ENCODE measurements at regions not wholly inside any gene's neighbourhood (a gene's known extent, or its start where the extent isn't known, plus 50 kb on each side); places are given as distances from the start of the nearest gene placed in this dataset.

DNA sequence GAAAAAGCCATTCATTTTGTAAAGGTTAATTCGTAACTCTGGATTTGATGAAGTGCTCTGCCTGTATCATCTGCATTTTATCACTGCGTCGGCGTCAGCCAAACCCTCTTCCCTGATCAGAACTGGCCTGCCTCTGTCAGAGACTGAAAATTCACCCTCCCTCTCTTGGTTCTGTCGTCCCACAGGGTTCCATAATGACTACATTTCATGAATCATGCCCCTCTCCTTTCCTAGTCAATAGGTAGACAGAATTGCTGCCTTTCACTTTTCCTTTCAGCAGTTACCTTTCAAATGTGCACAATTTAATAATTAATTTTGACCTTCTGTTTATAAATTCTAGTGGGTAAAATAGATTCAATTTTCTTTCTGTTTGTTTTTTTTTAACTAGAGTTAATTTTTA, 423.4 kb downstream of the RFC3 start:
- DNase-seq (ENCODE audit: low read depth in 2 of 2) = no peak

DNA sequence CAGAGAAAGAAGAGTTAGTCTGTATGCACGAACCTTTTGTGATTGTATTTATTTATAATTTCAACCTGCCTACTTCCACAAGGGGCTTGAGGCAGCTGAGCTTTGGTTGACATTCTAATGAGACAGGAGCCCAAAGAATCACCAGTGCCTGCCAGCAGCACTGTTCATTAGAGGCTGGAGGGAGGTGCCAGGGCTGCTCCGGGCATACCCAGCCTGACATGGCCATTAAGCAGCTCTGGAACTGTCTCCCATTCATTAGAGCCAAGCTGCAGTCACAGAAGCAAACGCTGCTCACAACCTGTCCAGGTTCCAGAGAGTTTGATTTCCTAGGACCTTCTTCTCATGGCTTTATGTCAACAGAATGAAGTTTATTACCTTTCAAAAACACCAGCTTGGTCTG, 425.5 kb downstream of the RFC3 start:
- no peak for DNase-seq (ENCODE audit: low read depth in 2 of 2)

DNA sequence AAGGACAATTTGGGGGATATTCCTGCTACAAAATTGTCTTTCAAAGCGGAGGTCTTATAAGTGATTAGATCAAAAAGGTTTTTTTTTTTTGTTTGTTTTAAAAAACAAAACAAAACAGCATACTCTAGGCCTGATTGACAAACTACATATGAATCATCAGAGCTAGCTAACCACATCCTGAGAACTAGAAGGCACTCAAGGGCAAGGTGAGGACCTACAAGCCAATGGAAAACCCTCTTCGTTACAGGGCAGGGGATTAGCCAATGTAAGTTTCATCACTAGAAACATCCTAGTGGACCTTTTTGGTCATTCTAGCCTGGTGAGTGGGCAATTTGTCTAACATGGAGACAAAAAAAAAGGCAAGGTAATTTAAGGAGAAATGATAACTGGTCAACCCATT, 428.6 kb downstream of the RFC3 start:
- DNase-seq (ENCODE audit: low read depth in 2 of 2) = no peak

DNA sequence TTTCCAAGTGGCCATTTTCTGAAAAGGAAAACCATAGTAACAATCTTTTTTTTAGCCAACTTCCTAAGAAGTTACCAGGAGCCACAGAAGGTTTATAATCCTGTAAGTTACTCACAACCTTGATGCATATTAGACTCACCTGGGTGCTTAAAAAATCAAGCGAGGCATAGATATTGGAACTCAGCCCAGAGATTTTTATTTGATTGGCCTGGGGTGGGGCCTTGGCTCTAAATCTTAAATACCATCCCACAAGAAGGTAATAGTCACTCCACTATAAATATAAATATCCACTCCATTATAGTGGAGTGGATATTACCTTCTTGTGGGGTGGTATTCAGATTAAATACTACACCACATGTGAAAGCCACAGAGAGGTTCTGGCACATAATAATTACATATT, 429.6 kb downstream of the RFC3 start:
- DNase-seq (ENCODE audit: low read depth in 2 of 2) = no peak

DNA sequence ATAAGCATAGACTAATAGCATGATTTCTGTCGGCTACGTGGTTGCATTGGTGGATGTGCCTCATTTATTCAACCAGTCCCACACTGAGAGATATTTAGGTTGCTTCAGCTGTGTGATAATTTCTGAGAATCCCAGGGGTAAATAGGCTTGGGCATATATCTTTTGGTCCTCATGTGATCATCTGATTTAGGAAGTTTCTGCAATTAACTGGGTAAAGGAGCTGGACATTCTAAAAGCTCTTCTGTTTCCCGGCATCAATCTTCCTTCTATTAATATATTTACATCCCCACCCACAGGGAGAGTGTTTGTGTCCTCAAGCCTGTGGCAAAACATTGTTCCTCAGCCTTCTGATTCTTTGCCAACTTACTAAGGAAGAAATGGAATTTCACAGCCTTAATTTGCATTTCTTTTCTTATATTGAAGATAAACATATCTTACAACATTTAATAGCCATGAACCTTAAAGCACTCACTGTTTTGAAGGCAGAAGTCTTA, 431.6 kb downstream of the RFC3 start:
- DNase-seq (ENCODE audit: low read depth in 2 of 2) = no peak

DNA sequence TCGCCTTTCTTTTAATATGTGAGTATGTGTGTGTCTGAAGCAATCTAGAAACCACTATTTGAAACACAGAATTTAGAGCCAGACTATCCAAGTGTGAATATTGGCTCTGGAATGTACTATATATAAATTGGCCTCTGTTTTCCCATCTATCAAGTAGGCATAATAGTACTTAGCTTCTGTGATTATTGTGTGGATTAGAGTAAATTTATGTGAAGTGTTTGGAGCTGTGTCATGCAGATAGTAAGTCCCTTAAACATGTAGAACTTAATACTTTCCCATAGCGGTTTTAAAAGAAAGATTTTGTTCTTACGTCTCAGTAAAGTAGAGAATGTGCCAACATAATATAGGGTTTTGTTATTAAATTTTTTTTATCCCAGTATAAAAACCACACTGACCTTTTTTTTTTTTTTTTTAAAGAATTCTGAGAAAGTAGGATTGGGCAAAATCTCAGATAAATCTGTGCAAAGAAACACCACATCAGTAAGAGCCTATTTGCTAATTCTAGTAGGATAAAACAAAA, 432.3 kb downstream of the RFC3 start:
- DNase-seq (ENCODE audit: low read depth in 2 of 2) = no peak

DNA sequence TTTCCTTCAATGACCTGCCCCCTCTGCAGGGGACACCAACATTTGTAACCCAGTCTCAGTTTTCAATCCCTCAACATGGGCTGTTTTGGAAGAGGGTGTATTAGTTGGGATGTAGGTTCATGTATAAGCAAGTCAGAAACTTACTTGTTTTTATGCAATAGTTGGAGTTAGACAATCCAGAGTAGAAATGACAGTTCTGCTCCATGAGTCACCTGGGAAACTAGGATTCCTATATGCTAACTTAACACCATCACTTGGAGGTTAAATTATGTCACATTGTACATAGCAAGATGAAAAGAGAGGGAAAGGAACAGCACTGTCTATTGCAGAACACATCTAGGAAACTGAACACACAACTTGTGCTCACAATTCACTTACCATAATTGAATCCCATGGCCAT, 436.4 kb downstream of the RFC3 start:
- DNase-seq (ENCODE audit: low read depth in 2 of 2) = no peak

DNA sequence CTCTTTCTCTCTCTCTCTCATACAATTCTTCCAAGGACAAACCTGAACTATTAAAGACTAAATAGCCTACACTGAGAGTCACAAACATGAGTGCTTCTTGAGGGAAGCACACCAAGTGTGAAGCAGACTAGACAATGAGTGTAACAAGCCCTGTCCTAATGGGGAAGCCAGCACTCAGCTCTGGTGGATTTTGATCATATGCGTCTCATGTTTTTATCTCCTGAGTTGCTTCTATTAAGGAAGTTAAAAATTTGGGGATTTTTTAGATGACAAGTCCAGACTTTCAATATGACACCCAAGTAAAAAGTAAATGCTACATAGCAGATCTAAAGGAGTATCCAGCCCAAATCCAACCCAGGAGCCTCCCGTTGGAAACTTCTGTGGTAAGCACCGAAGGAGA, 437.8 kb downstream of the RFC3 start:
- DNase-seq (ENCODE audit: low read depth in 2 of 2) = no peak

DNA sequence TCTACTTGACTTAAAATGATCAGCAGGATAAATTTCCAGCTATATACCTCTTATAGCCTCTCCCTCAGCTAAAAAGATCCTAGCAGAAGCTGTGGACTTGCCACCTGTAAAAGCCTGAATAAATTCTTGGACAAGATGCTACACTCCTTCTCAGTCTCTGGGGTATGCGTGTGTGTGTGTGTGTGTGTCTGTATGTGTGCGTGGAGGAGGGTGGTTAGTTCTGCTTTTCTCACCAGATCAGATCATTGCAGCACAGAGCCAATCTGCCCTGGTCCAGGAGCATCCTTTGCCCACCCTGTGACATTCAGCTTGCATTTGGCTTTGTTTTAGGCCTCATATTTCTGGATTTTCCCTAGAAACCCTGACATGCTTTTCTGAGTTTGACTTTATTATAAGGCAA, 438.3 kb downstream of the RFC3 start:
- DNase-seq (ENCODE audit: low read depth in 2 of 2) = no peak

DNA sequence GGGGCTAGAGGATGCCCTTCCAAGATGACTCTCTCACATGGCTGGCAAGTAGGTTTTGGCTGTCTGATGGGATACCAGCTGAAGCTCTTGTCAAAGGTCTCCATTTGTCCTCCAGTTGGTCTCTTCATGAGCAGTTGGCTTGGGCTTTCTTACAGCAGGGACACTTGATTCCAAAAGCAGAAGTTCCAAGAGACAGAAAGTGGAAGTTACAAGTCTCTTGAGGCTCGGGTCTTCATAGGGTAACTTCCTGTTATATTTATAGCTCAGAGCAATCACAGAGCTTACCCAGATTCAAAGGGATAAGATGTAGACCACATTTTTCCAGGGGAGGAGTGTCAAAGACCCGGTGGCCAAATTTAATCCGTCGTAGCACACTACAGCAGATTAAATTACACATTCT, 440.0 kb downstream of the RFC3 start:
- DNase-seq (ENCODE audit: low read depth in 2 of 2) = no peak

DNA sequence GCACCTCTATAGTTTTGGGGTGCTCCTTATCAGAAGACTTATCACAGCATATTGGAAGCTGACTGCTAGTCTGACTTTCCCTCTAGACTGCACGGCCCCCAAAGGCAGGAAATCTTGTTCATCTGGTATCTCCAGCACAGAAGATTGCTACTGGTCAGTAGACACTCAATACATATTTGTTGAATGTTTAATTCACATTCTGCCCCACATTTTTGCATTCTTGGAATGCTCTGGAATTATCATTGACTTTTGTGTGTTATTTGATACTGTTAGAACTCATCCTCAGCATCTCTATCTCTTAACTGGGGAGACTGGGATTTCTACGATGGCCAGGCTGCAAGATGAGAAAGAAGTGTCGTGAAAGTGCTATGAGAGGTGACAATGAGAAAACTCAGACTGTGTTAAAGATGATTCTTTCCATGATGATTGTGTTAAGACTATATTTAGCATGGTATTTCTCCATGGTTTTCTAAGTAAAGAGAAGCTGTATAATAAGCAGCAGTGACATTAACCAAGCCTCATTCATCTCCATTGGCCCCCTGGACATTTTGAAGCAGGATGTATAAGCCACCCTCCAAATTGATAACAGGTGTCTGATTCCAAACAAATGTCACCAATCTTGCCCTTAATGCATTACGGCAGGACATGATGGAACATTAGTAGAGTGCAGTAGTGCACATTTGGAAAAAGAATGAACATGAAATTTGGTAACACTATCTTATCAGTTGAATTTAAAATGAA, 440.9 kb downstream of the RFC3 start:
- no peak for DNase-seq (ENCODE audit: low read depth in 2 of 2)

DNA sequence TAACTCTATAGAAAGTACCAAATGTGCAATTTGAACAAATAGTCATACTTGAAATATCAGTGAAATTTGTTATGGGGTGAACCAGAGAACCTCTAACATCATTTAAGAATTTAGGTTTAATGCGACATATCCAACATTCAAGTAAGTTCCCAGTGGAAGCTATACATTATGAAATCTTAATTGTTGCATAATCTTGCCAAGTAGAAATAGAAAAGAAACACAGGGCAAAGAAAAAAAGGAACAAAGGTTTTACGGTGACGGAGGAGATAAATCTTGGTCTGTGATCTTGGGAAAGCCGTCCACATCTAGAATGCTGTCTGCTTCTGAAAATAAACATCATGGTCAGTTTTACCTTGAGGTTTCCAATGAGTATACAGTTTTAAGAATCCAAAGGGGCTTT, 445.7 kb downstream of the RFC3 start:
- DNase-seq (ENCODE audit: low read depth in 2 of 2) = no peak

DNA sequence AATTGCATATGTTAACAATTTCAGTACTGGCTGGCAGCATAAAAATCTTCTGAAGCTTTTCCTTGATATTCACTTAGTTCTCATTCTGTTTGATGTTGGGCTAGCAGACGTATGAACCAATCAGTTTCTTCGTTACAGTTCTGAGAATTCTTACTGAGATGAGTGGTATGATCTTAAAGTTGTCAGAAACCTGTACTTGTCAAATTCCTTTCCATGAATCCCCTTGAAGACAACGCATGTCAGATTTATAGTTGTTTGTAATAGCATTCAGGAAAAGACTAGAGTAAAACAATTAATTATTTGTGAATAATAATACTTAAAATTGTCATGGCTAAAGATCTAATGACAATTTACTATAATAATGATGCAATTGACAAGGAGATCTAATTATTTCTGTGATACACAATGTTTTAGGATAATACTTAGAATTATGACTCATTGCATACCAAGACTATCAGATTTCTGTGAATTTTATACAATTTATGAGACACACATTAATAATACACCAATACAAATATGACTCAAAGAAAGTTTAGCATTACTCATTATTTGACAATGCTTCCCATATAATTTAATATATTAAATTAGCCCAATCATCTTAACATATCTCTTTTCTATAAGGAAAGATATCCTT, 447.2 kb downstream of the RFC3 start:
- DNase-seq (ENCODE audit: low read depth in 2 of 2) = no peak

DNA sequence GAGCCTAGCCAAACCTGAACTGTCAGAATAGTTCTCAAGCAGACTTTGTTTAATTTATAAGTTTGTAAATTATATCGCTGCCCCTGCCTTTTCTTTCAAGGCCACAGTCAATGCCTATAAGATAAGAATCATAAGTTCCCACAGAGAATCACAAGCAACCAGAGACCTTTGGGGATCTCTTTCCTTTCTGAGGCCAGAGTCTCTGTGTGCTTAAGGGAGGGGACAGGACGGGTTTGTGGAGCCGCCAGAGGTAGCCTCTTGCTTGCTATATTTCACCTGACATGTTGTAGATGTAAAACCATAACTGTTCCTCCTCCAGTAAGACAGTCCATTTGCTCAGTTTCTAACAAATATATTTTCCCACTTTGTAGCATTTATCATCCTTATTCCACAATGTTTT, 458.8 kb downstream of the RFC3 start:
- no peak for DNase-seq (ENCODE audit: low read depth in 2 of 2)

DNA sequence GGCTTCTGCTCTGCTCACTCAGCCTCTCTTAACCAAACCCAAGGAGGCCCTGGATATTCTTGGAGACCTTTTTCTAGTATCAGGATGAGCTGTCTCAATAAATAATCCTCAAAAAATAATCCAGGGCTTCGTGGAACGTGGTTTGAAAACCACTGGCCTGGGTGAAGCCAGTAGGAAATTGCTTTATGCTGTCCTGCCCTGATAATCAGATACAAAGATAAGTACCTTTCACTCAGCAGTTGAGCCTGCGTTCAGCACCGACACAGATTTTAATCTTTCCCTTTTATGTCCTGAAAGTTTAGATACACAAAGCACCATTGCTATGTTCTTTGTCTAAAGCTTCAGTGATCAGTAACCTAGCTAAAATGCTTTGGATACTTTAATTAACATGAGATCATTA, 460.0 kb downstream of the RFC3 start:
- DNase-seq (ENCODE audit: low read depth in 2 of 2) = no peak

DNA sequence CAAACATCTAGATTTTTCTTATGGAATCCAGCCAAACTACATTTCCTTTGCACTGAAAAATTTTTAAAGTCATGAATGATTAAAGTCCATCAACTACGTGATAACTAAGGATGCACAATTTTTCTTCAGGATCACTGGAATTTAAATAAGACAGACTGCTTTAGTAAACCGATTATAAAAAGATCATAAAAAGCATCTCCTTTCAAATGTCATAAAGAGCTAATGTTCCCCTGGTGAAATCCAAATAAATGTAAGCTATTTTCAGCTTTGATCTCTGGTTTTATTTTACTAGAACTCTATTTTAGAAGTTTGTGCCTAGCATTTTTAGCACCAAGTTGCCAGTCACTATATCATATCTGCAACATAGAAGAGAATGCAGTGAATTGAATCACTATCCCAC, 460.8 kb downstream of the RFC3 start:
- DNase-seq (ENCODE audit: low read depth in 2 of 2) = no peak

DNA sequence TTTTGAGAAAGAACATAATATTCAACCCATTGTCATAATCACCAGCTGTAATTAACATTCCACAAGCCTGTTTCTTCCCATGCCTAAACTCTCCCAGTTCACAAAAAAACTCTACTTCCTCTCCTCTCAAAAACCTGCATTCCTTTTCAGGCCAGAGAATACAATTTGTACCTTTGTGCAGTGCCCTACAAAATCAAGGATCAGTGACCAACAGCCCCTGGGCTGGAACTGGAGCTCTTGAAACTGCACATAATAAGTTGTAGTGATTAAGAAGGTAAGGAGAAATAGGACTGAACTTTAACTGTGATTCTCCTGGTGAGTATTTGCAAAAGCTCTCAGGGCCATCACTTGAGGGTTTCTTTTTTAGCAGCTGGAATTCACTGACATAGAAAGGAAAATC, 472.7 kb downstream of the RFC3 start:
- no peak for DNase-seq (ENCODE audit: low read depth in 2 of 2)

DNA sequence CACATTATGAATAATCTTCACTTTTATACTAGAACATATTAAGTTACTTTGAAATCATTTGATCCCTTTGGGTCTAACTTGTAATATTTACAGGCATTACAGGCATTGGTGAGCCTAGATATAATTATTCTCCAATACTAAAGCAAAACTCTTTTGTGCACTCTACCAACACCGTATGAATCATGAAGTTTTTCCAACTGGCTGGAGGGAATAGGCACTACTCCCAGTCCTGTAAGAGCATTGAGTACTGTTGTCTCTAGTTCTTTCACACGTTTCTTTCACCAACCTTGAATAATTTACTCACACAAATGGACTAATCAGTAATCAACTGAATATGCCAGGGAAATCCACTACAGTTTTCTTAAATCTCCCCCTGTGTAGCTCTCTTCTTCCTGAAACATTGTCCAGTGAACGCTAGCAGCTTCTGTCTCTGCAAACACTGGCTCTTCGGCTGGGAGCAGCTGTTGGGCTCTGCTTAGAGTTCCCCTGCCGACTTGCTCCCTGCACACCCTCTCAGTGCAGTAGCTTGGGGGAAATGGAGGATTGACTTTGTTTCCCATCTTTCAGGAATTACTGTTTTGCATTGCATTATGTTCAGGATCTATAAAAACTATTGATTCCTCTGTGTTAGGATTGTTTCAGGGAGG, 476.7 kb downstream of the RFC3 start:
- no peak for DNase-seq (ENCODE audit: low read depth in 2 of 2)

DNA sequence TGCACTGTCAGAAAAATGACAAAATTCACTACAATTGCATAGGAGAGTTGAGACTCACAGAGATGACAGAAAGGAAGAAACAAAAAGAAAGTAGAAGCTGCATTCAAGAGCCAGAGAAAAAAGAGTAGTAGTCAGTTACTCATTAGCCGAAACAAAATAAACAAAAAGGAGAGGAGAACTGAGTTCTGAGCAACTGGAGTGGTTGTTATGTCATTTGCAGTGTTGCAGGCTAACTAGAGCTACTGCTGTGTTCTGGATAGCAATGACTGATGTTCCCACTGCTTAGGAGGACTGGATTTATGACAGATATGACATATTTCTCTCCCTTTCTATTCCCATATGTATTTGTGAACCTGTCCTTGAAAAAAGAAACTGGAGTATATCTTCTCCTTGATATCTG, 482.6 kb downstream of the RFC3 start:
- no peak for DNase-seq (ENCODE audit: low read depth in 2 of 2)

DNA sequence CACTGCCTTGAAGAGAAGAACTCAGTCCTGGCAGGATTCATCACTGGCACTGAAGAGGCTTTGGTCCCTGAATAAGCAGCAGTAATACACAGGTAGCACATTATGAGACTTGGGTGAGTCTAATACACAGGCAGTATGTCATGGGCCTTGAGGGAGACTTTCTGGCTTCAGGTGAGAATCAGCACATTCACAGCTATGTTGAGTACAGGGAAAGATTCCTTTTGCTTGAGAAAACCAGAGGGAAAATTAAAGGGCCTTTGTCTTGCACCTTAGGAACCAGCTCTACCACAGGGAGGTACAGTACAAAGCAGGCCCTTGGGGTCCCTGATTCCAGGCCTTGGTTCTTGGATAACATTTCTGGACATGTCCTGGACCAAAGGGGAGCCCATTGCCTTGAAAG, 484.6 kb downstream of the RFC3 start:
- no peak for DNase-seq (ENCODE audit: low read depth in 2 of 2)

DNA sequence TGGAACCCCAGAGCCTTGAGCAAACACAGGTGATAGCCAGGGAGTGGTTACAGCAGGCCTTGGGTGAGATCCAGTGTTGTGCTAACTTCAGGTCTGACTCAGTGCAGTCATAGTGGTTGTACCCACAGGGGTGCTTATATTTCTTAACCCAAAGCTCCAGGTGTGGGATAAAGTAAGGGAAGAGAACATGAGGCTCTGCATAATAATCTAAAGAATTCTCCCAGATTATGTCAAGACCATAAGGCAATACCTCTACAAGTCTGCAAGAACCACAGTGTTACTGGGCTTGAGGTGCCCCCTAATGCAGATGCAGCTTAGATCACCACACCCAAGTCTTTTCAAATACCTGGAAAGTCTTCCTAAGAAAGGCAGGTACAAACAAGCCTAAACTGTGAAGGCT, 485.4 kb downstream of the RFC3 start:
- DNase-seq (ENCODE audit: low read depth in 2 of 2) = no peak

DNA sequence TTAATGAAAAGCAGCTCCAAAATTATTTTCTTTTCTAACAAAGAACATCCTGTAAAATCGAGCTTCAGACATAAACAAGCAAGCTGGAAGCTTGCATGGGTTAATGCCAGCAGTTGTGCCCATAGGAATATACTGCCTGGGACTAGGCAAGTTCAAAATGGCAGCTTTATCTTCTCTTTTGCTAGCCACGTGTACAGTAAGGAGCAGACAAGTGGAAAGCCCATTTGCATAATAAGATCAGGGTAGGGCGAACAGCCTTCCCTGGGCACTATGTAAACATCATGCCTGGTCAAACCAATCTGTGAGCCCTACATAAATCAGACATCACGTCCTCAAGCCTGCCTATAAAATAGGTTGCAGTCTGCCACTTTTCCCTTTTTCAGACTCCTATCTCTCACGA, 489.7 kb downstream of the RFC3 start:
- no peak for DNase-seq (ENCODE audit: low read depth in 2 of 2)

DNA sequence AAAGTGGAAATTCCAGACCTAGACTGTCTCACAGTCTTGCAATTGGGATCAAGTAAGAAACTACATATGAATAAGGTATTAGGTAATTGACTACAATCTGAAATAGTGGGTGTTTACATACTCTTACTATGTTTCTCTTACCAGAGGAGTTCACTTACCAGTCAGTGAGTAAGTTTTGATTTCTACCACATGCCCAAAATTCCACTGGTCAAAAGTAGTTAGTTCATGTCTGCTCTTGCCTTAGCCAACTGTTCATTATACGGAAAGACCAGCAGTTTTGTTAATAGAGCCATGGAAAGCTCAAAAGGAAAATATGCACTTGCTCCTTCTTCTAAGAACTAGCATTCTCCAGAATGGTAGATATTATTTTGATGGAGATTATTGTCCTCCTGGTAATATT, 490.8 kb downstream of the RFC3 start:
- no peak for DNase-seq (ENCODE audit: low read depth in 2 of 2)

Data from stimulated activated CD4-positive, alpha-beta T cell treated with anti-CD3 and anti-CD28 coated beads, Interleukin-15, amount 100 ng/mL, for 48 hours (primary cell).